ENCODE measurements at regions not wholly inside any gene's neighbourhood (a gene's known extent, or its start where the extent isn't known, plus 50 kb on each side); places are given as distances from the start of the nearest gene placed in this dataset.

GRCh38 chr12:98402671-98403070 lies 112.7 kb upstream of the TMPO start:
- TF ChIP-seq CTCF (IDR thresholded peaks at IDR 0.05; ENCODE audit: low read length) (no peak), EZH2 (optimal IDR thresholded peaks at IDR 0.05; ENCODE audit: low read depth, low read length) (no peak)
